ENCODE measurements at regions not wholly inside any gene's neighbourhood (a gene's known extent, or its start where the extent isn't known, plus 50 kb on each side); places are given as distances from the start of the nearest gene placed in this dataset.

- POLR2A ChIA-PET = no interaction called here
- H3K9me3 Mint-ChIP-seq = peaks cover 2% of the 10 kb centered on the region
Observed at GRCh38 chr1:81238129-81238528, 562.6 kb upstream of the ADGRL2 start.

DNA sequence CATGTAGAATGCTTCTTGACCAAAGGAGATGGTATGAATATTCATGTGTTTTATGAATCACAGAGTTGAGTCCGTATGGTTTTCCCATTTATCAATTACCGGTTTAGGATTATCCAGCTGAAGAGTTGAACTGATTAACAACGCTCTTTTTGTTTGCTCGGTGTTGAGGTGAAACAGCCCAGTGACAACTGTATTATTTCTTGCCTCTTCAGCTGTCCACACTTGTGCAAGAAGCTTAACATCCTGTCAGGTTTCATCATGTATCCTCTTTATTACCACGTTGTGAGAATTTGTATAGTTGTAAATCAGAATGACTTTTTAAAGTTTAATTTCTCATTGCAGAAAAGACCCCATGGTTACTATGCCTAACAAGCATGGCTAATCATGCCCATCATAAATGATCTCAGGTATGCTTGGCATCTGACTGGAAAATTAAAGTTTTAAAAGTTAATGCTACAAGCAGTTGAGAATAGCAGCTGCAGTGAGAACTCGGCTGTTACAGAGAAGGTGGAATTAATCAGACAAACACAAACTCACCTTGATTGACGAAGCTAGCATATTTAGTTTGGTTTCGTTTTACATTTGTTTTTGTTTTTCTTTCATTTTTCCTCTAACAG lies 563.2 kb upstream of the ADGRL2 start:
- POLR2A ChIA-PET = no interaction called here
- DNase-seq = no peak
- Mint-ChIP-seq H3K27ac (no peak overlapping the region), H3K9me3 (peaks cover 2% of the 10 kb centered on the region), H3K4me1 (no peaks in the 10 kb centered on the region), H3K4me3 (no peak overlapping the region), H3K36me3 (ENCODE audit: low read depth) (no peaks in the 10 kb centered on the region), H3K27me3 (no peaks in the 10 kb centered on the region)
- CTCF ChIA-PET = no interaction called here

More at GRCh38 chr1:81238129-81238528, 562.6 kb upstream of the ADGRL2 start:
- DNase-seq = no peak
- H3K36me3 Mint-ChIP-seq (ENCODE audit: low read depth) = no peaks in the 10 kb centered on the region
- H3K27ac Mint-ChIP-seq = no peak overlapping the region
- CTCF ChIA-PET = no interaction called here
- no peaks in the 10 kb centered on the region for H3K27me3 Mint-ChIP-seq
- H3K4me3 Mint-ChIP-seq = no peak overlapping the region
- H3K4me1 Mint-ChIP-seq = no peaks in the 10 kb centered on the region

DNA sequence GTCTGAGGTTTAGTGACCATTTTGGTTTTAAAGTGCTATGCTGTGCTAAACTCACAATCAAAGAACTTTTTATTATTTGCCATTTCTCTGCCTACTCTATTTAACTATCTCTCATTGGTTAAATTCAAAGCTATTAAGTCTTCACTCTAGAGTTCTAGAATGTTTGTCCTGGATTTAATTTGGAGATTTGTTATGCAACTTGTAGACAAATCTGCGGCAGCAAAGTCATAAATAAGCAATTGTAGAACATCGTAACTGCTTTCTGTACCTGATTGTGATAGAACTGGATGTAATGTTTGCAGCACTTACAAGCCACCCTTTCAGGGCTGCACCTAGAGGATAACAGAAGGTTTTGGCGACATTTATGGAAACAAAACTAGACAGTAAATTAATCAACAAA lies 566.5 kb upstream of the ADGRL2 start:
- Mint-ChIP-seq H3K4me1 (no peaks in the 10 kb centered on the region), H3K4me3 (no peak overlapping the region), H3K27me3 (no peaks in the 10 kb centered on the region), H3K9me3 (no peaks in the 10 kb centered on the region), H3K27ac (no peak overlapping the region), H3K36me3 (ENCODE audit: low read depth) (no peaks in the 10 kb centered on the region)
- DNase-seq = no peak
- ChIA-PET CTCF (no interaction called here), POLR2A (no interaction called here)

- no peaks in the 10 kb centered on the region for H3K4me1 Mint-ChIP-seq
- ChIA-PET CTCF (no interaction called here), POLR2A (no interaction called here)
- H3K36me3 Mint-ChIP-seq (ENCODE audit: low read depth) = no peaks in the 10 kb centered on the region
- no peaks in the 10 kb centered on the region for H3K9me3 Mint-ChIP-seq
- H3K27ac Mint-ChIP-seq = no peak overlapping the region
- DNase-seq = no peak
- H3K4me3 Mint-ChIP-seq = no peak overlapping the region
- no peaks in the 10 kb centered on the region for H3K27me3 Mint-ChIP-seq
Observed at GRCh38 chr1:81233591-81233990, 567.1 kb upstream of the ADGRL2 start.

DNA sequence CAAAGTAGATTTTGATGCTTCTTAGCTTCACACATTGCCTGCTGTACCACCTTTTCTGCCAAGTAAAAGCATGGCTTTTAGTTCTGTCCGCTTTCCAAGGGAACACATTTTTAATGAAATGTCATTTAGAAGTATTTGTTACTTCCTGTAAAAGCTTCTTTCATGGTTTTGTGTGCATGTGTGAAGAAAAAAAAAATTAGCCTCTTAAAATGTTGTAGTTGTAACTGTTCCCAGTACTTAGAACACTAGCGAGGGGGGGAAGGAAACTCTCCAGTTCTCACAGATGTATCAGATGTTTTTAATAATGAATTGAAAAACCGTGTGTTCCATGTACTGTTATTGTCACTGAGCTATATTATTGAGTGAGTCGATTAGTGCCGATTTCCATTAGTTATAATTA lies 568.3 kb upstream of the ADGRL2 start:
- no peaks in the 10 kb centered on the region for H3K9me3 Mint-ChIP-seq
- no peak overlapping the region for H3K27ac Mint-ChIP-seq
- DNase-seq = no peak
- no peaks in the 10 kb centered on the region for H3K4me1 Mint-ChIP-seq
- CTCF ChIA-PET = no interaction called here
- no peak overlapping the region for H3K4me3 Mint-ChIP-seq
- no peaks in the 10 kb centered on the region for H3K36me3 Mint-ChIP-seq (ENCODE audit: low read depth)
- POLR2A ChIA-PET = no interaction called here
- H3K27me3 Mint-ChIP-seq = no peaks in the 10 kb centered on the region

DNA sequence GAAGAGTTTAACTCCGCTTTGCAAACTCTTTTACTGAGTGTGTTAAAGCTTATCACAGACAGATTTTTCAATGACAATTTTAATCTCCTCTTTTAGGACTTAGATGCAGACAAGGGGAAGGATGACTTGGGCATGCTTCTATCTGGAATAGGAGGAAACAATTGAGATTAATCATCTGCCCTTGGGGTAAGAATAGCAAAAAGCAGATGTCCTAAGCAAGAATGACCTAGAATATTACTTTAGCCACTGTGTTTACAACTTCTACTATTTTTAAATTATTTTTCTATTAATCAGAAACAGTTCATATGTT lies 569.0 kb upstream of the ADGRL2 start:
- H3K9me3 Mint-ChIP-seq = peaks cover 1% of the 10 kb centered on the region
- H3K4me1 Mint-ChIP-seq = no peaks in the 10 kb centered on the region
- no peak overlapping the region for H3K4me3 Mint-ChIP-seq
- POLR2A ChIA-PET = no interaction called here
- no peaks in the 10 kb centered on the region for H3K36me3 Mint-ChIP-seq (ENCODE audit: low read depth)
- H3K27me3 Mint-ChIP-seq = no peaks in the 10 kb centered on the region
- no peak overlapping the region for H3K27ac Mint-ChIP-seq
- no peak for DNase-seq
- CTCF ChIA-PET = no interaction called here

DNA sequence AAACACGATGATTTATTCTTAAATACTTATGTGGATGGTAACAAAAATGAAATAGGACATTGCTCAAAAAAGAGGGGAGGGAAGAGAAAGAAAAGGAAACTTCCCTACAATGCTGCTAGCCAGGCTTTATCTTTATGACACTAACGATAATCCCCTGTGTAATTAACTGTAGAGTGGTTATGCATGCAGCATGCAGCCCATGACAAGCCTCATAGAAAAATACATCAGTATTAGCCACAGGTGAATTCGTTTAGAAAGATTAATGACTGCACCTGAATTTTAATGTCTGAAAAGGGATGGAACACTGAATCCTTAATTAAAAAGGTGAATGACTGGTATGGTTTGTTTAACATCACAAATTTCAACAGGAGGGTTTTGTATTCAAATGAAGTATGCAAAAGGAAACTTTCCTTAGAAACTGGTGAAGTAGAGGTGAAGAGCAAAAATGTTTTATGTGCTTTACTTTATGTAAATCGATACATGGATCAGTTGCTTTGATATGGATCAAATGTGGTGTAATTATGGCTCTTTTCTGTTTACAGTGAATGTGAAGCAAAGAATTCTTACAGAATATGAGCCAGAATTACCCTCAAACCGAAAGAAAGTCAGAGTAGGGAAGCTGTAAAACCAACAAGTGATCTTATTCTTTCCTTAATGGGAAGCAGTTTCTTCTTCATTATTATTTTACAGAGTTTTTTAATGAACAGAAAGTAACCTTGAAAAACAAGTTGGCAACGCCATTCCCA lies 569.6 kb upstream of the ADGRL2 start:
- Mint-ChIP-seq H3K27me3 (no peaks in the 10 kb centered on the region), H3K4me1 (no peaks in the 10 kb centered on the region), H3K36me3 (ENCODE audit: low read depth) (no peaks in the 10 kb centered on the region), H3K4me3 (no peak overlapping the region), H3K9me3 (peaks cover 3% of the 10 kb centered on the region), H3K27ac (no peak overlapping the region)
- DNase-seq = no peak
- ChIA-PET POLR2A (no interaction called here), CTCF (no interaction called here)

DNA sequence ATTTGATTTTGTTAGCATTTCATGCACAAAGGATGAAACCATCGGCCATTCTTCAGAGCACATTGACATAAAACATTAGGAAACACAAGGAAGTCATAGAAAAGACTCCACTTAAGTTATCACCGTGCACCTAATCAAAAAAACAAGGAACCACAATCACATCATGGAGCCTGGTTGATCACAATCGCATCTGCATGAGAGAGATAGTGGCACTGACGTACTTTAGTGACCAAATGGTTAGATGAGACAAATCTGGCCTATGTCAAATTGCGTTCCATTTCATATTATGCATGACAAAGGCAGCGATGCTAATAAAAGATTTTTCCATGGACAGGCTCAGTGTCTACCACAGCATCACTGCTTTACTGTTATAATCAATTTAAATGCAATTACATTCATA lies 571.8 kb upstream of the ADGRL2 start:
- Mint-ChIP-seq H3K36me3 (ENCODE audit: low read depth) (no peaks in the 10 kb centered on the region), H3K27ac (no peak overlapping the region)
- POLR2A ChIA-PET = no interaction called here

GRCh38 chr1:81226603-81226928 lies 574.2 kb upstream of the ADGRL2 start:
- Mint-ChIP-seq H3K4me1 (no peaks in the 10 kb centered on the region), H3K27me3 (no peaks in the 10 kb centered on the region), H3K4me3 (no peak overlapping the region), H3K27ac (no peak overlapping the region), H3K9me3 (peaks cover 3% of the 10 kb centered on the region), H3K36me3 (ENCODE audit: low read depth) (no peaks in the 10 kb centered on the region)
- CTCF ChIA-PET = no interaction called here
- POLR2A ChIA-PET = no interaction called here
- no peak for DNase-seq

More for the DNA sequence above, 571.8 kb upstream of the ADGRL2 start:
- Mint-ChIP-seq H3K4me1 (no peaks in the 10 kb centered on the region), H3K27me3 (no peaks in the 10 kb centered on the region), H3K9me3 (peaks cover 3% of the 10 kb centered on the region), H3K4me3 (no peak overlapping the region)
- CTCF ChIA-PET = no interaction called here
- no peak for DNase-seq

DNA sequence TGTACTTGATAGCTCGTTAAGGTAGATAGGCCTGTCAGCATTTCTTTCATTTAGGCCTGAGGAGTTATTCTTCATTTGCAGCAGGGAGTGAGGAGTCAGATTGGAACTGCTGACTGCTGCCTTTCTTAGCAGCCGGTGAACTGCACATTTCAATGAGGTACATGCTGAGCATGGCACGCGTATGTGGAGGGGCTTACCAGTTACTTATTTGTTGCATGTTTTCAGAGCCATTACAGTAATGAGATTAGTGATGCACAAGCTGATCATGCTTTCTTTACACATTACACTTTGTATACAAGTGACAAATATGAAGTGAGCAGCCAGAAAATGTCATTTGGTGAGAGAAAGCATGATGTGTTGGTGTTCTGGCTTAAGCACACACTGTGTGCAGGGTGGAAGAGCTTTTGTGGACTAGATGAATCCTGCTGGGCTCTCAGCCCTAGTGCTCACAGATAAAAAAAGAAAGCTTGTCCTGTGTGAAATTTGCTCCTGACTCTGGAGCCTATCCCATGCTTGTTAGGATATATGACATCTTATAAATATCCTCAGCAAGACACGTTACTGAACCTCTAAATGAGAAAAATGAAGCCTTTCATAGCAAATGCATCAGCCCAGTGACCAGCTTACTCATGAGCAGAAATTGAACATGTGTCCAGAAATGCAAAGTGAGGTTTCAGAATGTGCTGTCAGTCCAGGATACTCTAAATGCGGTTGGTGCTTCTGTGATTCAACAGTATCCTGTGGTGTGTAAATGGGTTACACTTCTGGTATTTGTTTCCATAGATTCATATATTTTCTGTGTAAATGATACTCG lies 574.7 kb upstream of the ADGRL2 start:
- peaks cover 5% of the 10 kb centered on the region for H3K9me3 Mint-ChIP-seq
- CTCF ChIA-PET = no interaction called here
- H3K4me1 Mint-ChIP-seq = no peaks in the 10 kb centered on the region
- no peaks in the 10 kb centered on the region for H3K36me3 Mint-ChIP-seq (ENCODE audit: low read depth)
- H3K4me3 Mint-ChIP-seq = no peak overlapping the region
- no peak for DNase-seq
- no peaks in the 10 kb centered on the region for H3K27me3 Mint-ChIP-seq
- POLR2A ChIA-PET = no interaction called here
- no peak overlapping the region for H3K27ac Mint-ChIP-seq

- no peaks in the 10 kb centered on the region for H3K4me1 Mint-ChIP-seq
- H3K4me3 Mint-ChIP-seq = no peak overlapping the region
- DNase-seq = no peak
- CTCF ChIA-PET = no interaction called here
- H3K36me3 Mint-ChIP-seq (ENCODE audit: low read depth) = no peaks in the 10 kb centered on the region
- H3K9me3 Mint-ChIP-seq = peaks cover 5% of the 10 kb centered on the region
- no peaks in the 10 kb centered on the region for H3K27me3 Mint-ChIP-seq
- H3K27ac Mint-ChIP-seq = no peak overlapping the region
- POLR2A ChIA-PET = no interaction called here
Observed at GRCh38 chr1:81224222-81224621, 576.5 kb upstream of the ADGRL2 start.

DNA sequence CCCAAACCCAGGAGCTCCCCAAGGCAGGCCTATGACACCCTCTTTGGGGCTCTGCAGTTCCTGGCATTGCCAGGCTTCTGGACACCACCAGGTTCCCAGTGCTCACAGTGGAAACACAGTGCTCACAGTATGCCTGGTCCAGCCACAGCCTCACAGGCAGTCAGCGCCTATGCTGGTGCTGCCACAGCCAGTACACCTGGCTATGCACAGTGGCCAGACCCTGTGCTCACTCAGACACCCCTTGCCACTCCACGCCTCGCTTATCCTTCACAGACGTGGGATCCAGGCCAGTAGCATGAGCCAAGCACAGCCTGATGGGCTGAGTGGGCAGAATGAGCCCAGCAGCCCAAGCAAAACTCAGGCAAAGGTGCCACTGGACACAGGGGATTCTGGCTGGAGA lies 579.2 kb upstream of the ADGRL2 start:
- no peak for DNase-seq
- no peaks in the 10 kb centered on the region for H3K27me3 Mint-ChIP-seq
- POLR2A ChIA-PET = no interaction called here
- CTCF ChIA-PET = no interaction called here
- no peak overlapping the region for H3K4me3 Mint-ChIP-seq
- H3K36me3 Mint-ChIP-seq (ENCODE audit: low read depth) = no peaks in the 10 kb centered on the region
- no peaks in the 10 kb centered on the region for H3K4me1 Mint-ChIP-seq
- H3K27ac Mint-ChIP-seq = no peak overlapping the region
- H3K9me3 Mint-ChIP-seq = peaks cover 3% of the 10 kb centered on the region

- no peaks in the 10 kb centered on the region for H3K4me1 Mint-ChIP-seq
- H3K27me3 Mint-ChIP-seq = no peaks in the 10 kb centered on the region
- no peak overlapping the region for H3K4me3 Mint-ChIP-seq
- no peak for DNase-seq
- H3K36me3 Mint-ChIP-seq (ENCODE audit: low read depth) = no peaks in the 10 kb centered on the region
- no peak overlapping the region for H3K27ac Mint-ChIP-seq
- ChIA-PET CTCF (no interaction called here), POLR2A (no interaction called here)
- peaks cover 2% of the 10 kb centered on the region for H3K9me3 Mint-ChIP-seq
Observed at GRCh38 chr1:81220614-81221071, 580.1 kb upstream of the ADGRL2 start.

GRCh38 chr1:81217058-81217457 lies 583.7 kb upstream of the ADGRL2 start:
- H3K4me1 Mint-ChIP-seq = no peaks in the 10 kb centered on the region
- CTCF ChIA-PET = no interaction called here
- no peak for DNase-seq
- H3K36me3 Mint-ChIP-seq (ENCODE audit: low read depth) = no peaks in the 10 kb centered on the region
- H3K27me3 Mint-ChIP-seq = no peaks in the 10 kb centered on the region
- H3K4me3 Mint-ChIP-seq = no peak overlapping the region
- peaks cover 2% of the 10 kb centered on the region for H3K9me3 Mint-ChIP-seq
- no peak overlapping the region for H3K27ac Mint-ChIP-seq
- POLR2A ChIA-PET = no interaction called here
